HG02885 (cell line): ENCODE measurements at regions not wholly inside any gene's neighbourhood (a gene's known extent, or its start where the extent isn't known, plus 50 kb on each side); places are given as distances from the start of the nearest gene placed in this dataset.

Source experiments
- ATAC-seq: cut with Tn5 transposase; IDR thresholded peaks from one replicate; pipeline ENCODE4 v1.9.1; 2021; ENCODE audit warnings: mild to moderate bottlenecking; ENCODE audit not compliant: unreplicated experiment, poor library complexity

GRCh38 chr2:5479265-5479928, 212.8 kb upstream of the SOX11 start:
- ATAC-seq, result peak; percentile 44

DNA sequence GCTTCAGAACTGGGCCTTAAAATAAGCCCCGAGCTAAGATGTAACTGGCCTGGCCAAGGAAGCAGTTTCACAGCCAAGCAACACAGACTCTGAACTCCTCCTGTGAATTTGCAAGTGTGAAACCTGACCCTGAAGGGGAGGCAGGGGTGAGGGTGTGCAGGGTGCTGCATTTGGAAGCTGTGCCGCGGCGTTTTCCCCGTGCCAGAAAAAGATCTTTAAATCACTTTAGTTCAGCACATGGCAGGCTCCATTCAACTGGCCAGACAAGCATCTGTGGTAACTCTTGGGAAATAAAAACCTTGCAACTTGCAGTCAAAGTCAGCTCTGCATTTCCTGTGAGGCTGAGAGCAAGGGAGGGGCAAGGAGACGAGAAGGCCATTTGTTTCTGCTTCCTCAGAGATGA, 209.3 kb upstream of the SOX11 start:
- ATAC-seq, result no peak

DNA sequence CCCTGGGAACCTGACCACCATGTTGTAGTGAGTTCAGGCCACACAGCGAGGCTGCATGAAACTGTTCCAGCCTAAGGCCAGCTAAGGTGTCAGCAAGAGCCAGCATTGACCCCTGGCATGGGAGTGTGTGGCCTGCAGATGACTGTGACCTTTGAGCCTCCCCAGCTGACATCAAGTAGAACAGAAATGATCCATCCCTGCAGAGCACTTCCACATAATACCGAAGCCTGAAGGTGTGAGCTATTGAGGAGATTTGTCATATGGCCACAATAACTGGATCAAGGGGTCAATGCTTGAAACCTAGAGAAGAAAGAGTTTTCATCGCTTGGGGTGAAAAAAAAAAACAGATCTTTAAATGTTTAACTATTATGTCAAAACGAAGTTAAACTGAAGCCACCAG, 207.3 kb upstream of the SOX11 start:
- no peak for ATAC-seq

- no peak for ATAC-seq
Observed at GRCh38 chr2:5491523-5491922, 200.7 kb upstream of the SOX11 start.

DNA sequence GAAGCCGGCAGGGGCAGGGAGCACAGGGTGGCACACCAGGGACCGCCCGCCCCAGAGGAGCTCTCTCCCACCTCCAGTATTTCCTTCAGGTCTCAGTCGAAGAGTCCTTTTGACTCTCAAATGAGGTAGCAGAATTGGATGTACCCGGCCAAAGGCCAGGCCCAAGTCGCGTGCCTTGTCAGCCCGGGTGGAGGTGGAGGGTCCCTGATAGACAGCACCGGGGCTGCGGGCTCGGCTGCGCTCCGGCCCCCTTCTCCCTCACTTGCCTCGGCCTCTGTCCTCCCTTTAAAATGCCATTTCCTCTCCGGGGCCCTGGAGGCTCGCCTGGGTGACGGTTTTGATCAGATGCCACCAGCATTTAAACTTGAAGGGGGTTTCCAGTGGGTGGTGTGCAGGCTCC, 198.9 kb upstream of the SOX11 start:
- ATAC-seq, result no peak

DNA sequence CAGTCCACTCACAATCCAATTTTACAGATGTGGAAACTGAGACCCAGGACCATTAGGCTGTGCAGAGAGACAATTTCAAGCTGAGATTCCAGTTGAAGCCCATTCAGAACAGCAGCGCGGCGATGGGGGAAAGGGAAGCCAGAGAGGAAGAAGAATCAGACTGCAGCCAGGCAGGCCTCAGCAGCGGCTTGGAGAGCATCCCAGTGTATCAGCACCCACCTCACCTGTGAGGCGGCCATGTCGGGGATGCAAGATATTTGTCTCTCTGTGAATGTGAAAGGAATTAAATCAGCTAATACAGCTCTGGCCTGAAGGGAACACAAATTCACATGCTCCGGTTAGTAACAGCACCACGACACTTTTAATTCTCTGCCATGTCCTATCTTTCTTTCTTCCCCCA, 198.0 kb upstream of the SOX11 start:
- ATAC-seq, result no peak

DNA sequence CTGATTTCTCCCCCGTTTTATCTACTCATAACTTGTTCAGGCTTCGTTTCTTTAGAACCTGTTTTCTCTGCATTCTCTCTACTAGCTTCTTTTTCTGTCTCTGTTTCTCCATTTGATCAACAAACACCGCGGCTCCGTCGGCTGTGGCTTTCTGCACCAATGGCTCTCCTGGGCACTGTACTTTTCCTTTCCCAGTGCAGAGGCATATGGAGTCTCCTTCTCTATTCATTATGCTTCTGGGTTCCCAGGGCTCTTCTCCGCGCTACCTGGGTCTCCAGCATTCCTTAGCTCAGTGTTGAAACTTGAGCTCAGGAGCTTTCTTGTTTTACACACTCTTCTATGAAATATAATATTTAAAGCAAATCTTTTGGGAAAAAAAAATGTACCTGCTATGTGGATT, 196.6 kb upstream of the SOX11 start:
- ATAC-seq, result no peak

DNA sequence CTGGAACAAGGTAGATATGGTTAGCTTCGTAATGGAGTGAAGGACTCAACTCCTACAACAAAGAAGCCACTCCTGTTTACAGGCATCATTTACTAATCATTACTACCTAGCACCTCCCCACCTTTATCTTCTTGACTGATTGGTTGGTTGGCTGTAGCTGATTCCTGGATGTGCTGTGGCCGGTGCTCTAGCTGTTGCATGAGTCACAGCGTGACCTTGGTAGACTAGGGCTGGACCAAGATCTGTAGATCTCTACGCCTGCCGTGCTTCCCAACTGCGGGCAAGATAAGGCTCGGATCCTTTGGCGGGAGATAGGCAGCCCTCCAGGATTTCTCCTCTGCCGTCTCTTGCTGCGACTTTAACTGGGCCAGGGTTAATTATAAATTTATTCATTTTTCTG, 194.3 kb upstream of the SOX11 start:
- no peak for ATAC-seq

GRCh38 chr2:5501807-5502206, 190.4 kb upstream of the SOX11 start:
- ATAC-seq, result no peak

DNA sequence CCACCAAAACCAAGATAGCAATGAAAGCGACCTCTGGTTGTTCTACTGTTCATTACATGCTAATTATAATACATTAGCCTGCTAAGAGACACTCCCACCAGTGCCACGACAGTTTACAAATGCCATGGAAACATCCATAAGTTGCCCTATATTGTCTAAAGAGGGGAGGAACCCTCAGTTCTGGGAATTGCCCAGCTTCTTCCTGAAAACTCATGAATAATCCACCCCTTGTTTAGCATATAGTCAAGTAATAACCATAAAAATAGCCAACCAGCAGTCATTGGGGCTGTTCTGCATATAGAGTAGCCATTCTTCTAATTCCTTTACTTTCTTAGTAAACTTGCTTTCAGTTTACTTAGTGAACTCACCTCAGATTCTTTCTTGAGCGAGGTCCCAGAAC, 189.8 kb upstream of the SOX11 start:
- ATAC-seq, result no peak

DNA sequence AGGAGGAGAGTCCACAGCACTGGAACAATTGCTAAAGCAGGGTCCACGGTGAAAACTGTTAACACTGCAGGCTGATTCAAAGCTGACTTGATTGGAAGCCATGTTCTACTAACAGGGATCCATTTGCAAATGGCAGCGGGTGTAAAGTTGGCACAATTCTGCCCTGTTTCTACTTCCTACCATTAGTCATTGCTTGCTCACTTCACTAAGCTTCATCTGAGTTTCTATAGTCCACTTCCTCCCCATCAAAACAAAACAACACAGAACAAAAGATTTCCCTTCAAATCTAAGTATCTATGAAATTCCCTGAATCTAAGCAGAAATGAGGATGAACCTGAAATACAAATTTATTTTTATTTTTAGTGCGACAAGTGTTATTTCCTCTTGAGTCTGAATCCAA, 187.4 kb upstream of the SOX11 start:
- no peak for ATAC-seq

DNA sequence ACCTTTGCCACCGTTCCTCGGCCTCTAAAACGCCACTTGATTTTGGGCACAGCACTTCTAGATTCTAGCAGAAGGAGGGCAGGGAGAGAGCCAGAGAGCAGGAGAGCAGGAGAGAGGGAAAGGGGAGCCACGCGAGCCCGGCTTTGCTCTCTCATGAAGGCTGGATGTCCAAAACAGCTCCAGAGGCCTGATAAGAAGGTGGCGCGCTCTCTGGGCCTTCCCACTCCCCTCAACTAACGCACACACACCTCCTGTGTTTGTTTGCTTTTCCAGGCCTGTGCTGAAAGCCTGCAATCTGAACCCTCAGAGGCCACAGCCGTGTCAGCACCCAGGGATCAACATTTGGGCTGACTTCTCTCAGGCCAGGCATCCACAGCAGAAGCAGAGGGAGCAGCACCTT, 184.8 kb upstream of the SOX11 start:
- ATAC-seq, result no peak

DNA sequence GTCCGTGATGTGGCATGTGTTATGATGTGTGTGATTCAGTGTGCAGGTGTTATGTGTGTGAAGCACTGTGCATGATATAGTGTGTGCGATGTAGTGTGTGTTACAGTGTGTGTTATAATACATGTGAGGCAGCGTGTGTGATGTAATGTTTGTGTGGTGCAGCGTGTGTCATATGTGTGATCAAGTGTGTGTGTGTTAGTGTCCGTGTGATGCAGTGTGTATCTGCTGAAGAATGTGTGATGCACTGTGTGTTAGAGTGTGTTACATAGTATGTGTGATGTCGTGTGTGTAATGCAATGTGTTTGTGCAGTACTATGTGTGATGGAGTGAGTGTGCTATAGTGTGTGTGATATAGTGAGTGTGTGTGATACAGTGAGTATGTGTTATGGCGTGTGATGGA, 182.8 kb upstream of the SOX11 start:
- no peak for ATAC-seq

- ATAC-seq, result no peak
Observed at GRCh38 chr2:5510082-5510481, 182.1 kb upstream of the SOX11 start.

DNA sequence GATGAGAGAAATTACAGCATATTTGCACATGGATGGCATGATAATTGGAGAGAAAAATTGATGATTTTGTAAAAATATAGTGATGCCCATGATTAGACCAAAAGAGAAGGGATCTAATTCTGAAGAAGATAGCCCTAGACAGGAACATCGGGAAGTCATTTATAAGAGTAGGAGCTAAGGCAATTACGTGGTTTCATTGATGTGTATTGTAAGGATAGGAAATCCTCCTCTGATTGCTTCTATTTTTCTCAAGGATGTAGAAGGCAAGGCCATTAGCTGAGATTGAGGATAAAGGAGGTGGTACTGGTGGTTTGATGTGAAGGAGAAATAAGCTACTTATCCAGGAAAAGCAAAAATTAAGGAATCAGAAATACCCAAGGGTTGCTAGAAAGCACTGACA, 176.5 kb upstream of the SOX11 start:
- no peak for ATAC-seq

DNA sequence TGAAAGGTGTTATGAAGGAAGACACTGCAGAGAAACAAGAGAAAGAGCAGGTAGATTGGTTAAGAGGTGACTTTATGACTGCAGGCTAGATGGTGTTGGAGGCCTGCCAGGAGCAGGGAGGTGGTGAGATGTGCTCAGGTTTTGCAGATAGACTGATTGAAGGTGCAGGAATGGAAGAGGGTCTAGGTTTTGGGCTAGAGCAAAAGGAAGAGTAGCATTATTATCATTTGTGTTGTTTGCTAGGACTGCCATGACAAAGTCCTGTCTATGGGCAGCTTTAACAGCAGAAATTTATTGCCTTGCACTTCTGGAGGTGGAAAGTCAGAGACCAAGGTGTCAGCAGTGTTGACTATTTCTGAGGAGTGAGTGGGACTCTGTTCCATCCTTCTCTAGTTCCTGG, 172.9 kb upstream of the SOX11 start:
- ATAC-seq, result no peak

- ATAC-seq, result no peak
Observed at GRCh38 chr2:5520463-5520972, 171.7 kb upstream of the SOX11 start.

DNA sequence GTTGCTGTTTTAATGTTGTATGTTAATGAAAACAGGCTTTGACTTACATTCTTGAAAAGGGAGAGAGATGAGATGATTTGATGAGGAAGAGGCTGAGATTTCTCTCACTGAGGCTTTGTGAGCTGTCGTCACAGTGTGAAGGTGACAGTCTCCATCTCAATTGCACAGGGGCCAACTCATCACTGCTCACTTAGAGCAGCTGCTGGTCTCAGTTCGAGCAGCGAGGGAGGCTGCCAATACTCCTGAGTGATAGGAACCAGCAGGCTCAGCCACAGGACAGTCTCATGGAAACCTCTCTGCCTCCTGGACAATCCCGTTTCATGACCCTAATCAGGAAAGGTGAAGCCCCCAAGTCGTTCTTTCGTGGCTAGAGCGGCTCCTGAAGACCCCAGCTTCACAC, 170.7 kb upstream of the SOX11 start:
- ATAC-seq, result no peak

DNA sequence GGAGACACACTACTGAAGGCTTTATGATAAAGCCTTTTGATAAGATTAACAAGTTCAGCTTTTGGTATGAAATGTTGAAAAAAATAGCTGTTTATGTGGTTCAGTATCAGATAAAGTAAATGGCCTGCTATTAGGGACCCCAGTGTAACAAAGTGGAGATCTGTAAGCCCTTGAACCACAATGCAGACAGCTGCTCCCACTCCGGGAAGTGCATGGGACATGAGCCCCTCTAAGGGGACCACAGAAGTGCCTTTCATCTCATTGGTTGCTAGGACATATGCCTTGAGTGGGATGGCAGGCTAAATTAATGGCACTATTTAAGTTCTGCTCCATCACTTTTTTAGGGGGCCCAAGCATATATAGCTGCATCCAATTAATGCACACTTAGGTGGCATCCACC, 167.6 kb upstream of the SOX11 start:
- ATAC-seq, result no peak

DNA sequence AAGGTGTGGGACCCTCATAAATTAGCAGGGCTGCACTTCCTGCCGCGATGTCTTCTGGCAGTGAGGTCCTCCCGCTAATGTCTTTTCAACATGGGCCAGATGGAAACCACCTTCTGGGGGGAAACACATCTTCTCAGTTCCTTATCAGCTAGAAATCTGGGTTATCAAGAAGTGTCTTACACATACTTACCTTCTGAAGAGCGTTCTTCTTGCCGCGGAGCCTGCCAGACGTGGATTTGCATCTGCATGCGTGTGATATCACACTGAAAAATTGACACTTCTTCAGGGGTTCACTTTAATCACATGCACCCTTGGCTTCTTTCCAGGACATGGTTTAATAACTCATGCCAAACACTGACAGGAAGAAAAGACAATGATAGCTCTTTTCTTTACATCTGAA, 163.5 kb upstream of the SOX11 start:
- no peak for ATAC-seq

DNA sequence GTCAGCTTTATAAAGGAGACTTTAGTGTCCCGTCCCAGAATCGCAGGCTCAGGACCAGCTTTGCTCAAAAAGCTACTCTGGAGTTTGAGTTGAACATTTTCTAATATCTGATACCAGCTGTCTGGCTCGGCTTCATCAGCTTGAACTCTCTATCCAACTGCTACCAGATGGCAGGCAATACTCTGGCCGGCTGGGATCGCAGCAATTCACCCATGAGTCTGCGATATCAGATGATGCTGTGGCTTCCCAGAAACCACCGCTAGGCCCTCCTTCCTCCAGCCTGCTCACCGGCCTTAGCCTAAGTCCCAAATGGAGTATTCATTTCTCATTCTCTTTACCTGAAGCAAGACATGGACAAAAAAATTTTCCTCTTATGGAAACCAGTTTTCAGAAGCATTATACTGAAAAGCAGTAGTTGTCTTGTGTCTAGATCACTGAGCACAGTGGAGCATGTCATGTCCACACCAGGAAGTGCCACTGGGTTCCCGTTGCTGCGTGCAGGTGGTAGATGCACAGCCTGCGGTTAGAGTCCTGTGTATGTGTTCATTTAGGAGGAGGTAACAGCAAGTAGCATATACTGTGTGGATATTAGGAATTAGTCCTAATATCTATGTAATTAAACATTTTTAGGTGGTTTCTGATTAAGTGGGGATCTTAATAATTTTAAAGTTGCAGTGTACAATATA, 162.0 kb upstream of the SOX11 start:
- ATAC-seq, result no peak

GRCh38 chr2:5535301-5535700, 156.9 kb upstream of the SOX11 start:
- no peak for ATAC-seq
